ENCODE measurements at regions not wholly inside any gene's neighbourhood (a gene's known extent, or its start where the extent isn't known, plus 50 kb on each side); places are given as distances from the start of the nearest gene placed in this dataset.

- H3K14ac ChIP-seq (replicated peaks; ENCODE audit: low read depth, low read length): no peak overlapping the region
- ATAC-seq (ENCODE audit: low read depth): no peak
- H3K27ac ChIP-seq (ENCODE audit: insufficient read depth, low read length): no peak overlapping the region
- H3K18ac ChIP-seq (ENCODE audit: low read depth, low read length): no peak overlapping the region
- H3K4me2 ChIP-seq (ENCODE audit: low read depth, low read length): no peak overlapping the region
- in situ Hi-C loops (cut with MboI; ENCODE audit: low sequenced_read_pairs): no loop called here
- H3K4me1 ChIP-seq (ENCODE audit: control insufficient read depth, insufficient read depth, low read length): no peaks in the 10 kb centered on the region
- H3K36me3 ChIP-seq (ENCODE audit: control insufficient read depth, insufficient read depth, low read length): no peaks in the 10 kb centered on the region
- H4K91ac ChIP-seq (ENCODE audit: insufficient read depth, low read depth, low read length): no peak overlapping the region
- dilution Hi-C loops (cut with HindIII; ENCODE audit: low sequenced_read_pairs, unreplicated experiment): no loop called here
- H3K56ac ChIP-seq (ENCODE audit: extremely low read depth, insufficient read depth, low read length): no peak overlapping the region
- no peak overlapping the region for H3K23ac ChIP-seq (ENCODE audit: low read depth, low read length)
- no peak overlapping the region for H2BK15ac ChIP-seq (ENCODE audit: low read depth, low read length)
- no CpG with 5 or more reads among the region's 5 CpGs for WGBS, 2 experiments (ENCODE audit: extremely low coverage in 2 of 2, insufficient read length in 1 of 2)
- no peak overlapping the region for H2AFZ ChIP-seq (replicated peaks; ENCODE audit: low read length, poor library complexity)
- H4K20me1 ChIP-seq (ENCODE audit: insufficient read depth, low read length): no peaks in the 10 kb centered on the region
- H2BK120ac ChIP-seq (ENCODE audit: low read depth, low read length): no peak overlapping the region
- H2BK20ac ChIP-seq (ENCODE audit: low read depth, low read length): no peak overlapping the region
- intact Hi-C loops (cut with micrococcal nuclease): no loop called here
- H3K27me3 ChIP-seq (ENCODE audit: control insufficient read depth, insufficient read depth, low read length): no peaks in the 10 kb centered on the region
- no peak overlapping the region for H2BK5ac ChIP-seq (ENCODE audit: low read depth, low read length, poor library complexity, severe bottlenecking)
- no peak for DNase-seq
- H4K8ac ChIP-seq (ENCODE audit: low read depth in 2 of 2, low read length in 2 of 2): no peak overlapping the region
- ChIA-PET POLR2A (ENCODE audit: unreplicated experiment) (no interaction called here), CTCF (no interaction called here)
- H4K5ac ChIP-seq (ENCODE audit: low read depth, low read length): no peak overlapping the region
- H2AK5ac ChIP-seq (ENCODE audit: low read depth, low read length): no peak overlapping the region
- no peak overlapping the region for H3K4ac ChIP-seq (ENCODE audit: low read depth, low read length)
- TF ChIP-seq NFE2L2 (IDR thresholded peaks at IDR 0.05; ENCODE audit: low read depth, low read length) (no peak), MAZ (IDR thresholded peaks at IDR 0.05; ENCODE audit: borderline replicate concordance, low read depth, low read length) (no peak), FOS (IDR thresholded peaks at IDR 0.05; ENCODE audit: low read depth, low read length) (no peak), SMC3 (IDR thresholded peaks at IDR 0.05; ENCODE audit: low read depth, low read length) (no peak)
- H3K79me1 ChIP-seq (ENCODE audit: low read depth in 1 of 2, low read length in 2 of 2): no peaks in the 10 kb centered on the region
- H3K9ac ChIP-seq (ENCODE audit: low read depth, low read length): no peak overlapping the region
- no peak overlapping the region for H3K4me3 ChIP-seq (ENCODE audit: insufficient read depth, low read depth, low read length)
- no TSS peak for BruUV-seq (replicated peaks)
- no peak overlapping the region for H2AK9ac ChIP-seq (replicated peaks; ENCODE audit: low read depth, low read length, poor library complexity)
- H3K9me3 ChIP-seq (ENCODE audit: control insufficient read depth, insufficient read depth, low read length): no peaks in the 10 kb centered on the region
- no peaks in the 10 kb centered on the region for H3K9me1 ChIP-seq (ENCODE audit: insufficient read depth, low read length)
Measured at GRCh38 chr5:35443803-35444595, 173.7 kb upstream of the SPEF2 start.

Data from IMR-90 (cell line).